Cardiac muscle cell (in vitro differentiated cells and primary cell): ENCODE measurements at regions not wholly inside any gene's neighbourhood (a gene's known extent, or its start where the extent isn't known, plus 50 kb on each side); places are given as distances from the start of the nearest gene placed in this dataset.

Experiments
- DNase-seq, 2 donors: peaks; one replicate each; pipeline versions ENCODE4 v3.0.0 to v3.0.0-alpha.2; 2010 to 2017; ENCODE audit warnings: low read depth in 1 of 2, low spot score in 1 of 2
- H3K27ac ChIP-seq: fragments of 200-600 bp; sonication (generic); 2 replicates; pipeline ENCODE4 v1.5.1; 2016
- H3K27me3 ChIP-seq: fragments of 200-600 bp; sonication (generic); 2 replicates; pipeline ENCODE4 v1.6.0; 2016; ENCODE audit warnings: control low read depth
- H3K36me3 ChIP-seq: fragments of 200-600 bp; sonication (generic); 2 replicates; pipeline ENCODE4 v1.5.1; 2016; ENCODE audit warnings: control low read depth
- H3K4me1 ChIP-seq: fragments of 200-600 bp; sonication (generic); 2 replicates; pipeline ENCODE4 v1.8.1; 2017; ENCODE audit warnings: low read depth, mild to moderate bottlenecking, mixed run types
- H3K4me3 ChIP-seq: fragments of 200-600 bp; sonication (generic); 2 replicates; pipeline ENCODE4 v1.5.1; 2016; ENCODE audit warnings: mild to moderate bottlenecking
- H3K9me3 ChIP-seq: fragments of 200-600 bp; sonication (generic); 2 replicates; pipeline ENCODE4 v1.5.1; 2017; ENCODE audit warnings: low read depth, mild to moderate bottlenecking, control low read depth
- CTCF ChIP-seq: IDR thresholded peaks from 2 replicates; pipeline ENCODE4 v1.5.1; 2012; ENCODE audit warnings: low read depth, mild to moderate bottlenecking, low read length

DNA sequence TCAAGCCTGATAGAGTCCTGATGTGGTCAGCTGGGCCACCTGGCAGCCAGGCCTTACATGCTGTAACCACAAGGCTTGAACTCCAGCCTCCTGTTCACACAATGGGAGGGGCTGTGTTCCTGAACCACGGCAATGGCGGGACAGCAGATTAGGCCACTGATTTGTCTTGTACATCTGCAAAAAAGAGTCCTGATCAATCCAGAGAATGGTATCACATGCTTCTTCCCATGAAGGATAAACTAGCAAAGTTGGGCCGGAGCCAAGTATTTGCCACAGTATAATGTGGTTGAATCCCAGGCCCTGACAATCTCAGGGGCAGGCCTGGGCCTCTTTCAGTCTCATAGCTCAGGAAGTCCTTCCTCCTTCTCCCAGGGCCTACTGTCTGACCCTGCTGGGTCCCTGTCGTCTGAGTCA lies 2182.5 kb upstream of the AGA start:
- DNase-seq, result peak in 1 of 2 donors; percentile 40
- H3K36me3 ChIP-seq, result no peaks in the 10 kb centered on the region
- H3K4me3 ChIP-seq, result no peak overlapping the region
- no peaks in the 10 kb centered on the region for H3K27me3 ChIP-seq
- H3K27ac ChIP-seq, result no peak overlapping the region
- TF ChIP-seq CTCF, result no peak
- H3K4me1 ChIP-seq, result no peaks in the 10 kb centered on the region
- no peaks in the 10 kb centered on the region for H3K9me3 ChIP-seq

- H3K27me3 ChIP-seq, result no peaks in the 10 kb centered on the region
- no peaks in the 10 kb centered on the region for H3K36me3 ChIP-seq
- TF ChIP-seq CTCF, result no peak
- no peaks in the 10 kb centered on the region for H3K4me1 ChIP-seq
- no peaks in the 10 kb centered on the region for H3K9me3 ChIP-seq
- no peak overlapping the region for H3K27ac ChIP-seq
- no peak overlapping the region for H3K4me3 ChIP-seq
- DNase-seq, result no peak
Observed at GRCh38 chr4:179625406-179625805, 2183.2 kb upstream of the AGA start.

GRCh38 chr4:179626687-179627086 lies 2184.4 kb upstream of the AGA start:
- no peak for TF ChIP-seq CTCF
- Histone ChIP-seq H3K27ac (no peak overlapping the region), H3K27me3 (no peaks in the 10 kb centered on the region), H3K9me3 (no peaks in the 10 kb centered on the region), H3K4me3 (no peak overlapping the region), H3K4me1 (no peaks in the 10 kb centered on the region), H3K36me3 (no peaks in the 10 kb centered on the region)
- peak in 1 of 2 donors; percentile 43 for DNase-seq

- Histone ChIP-seq H3K9me3 (no peaks in the 10 kb centered on the region), H3K27ac (no peak overlapping the region), H3K4me1 (no peaks in the 10 kb centered on the region), H3K27me3 (no peaks in the 10 kb centered on the region), H3K36me3 (no peaks in the 10 kb centered on the region), H3K4me3 (no peak overlapping the region)
- no peak for TF ChIP-seq CTCF
- DNase-seq, result no peak
Observed at GRCh38 chr4:179631321-179631720, 2189.1 kb upstream of the AGA start.

- DNase-seq, result no peak
- no peak for TF ChIP-seq CTCF
- Histone ChIP-seq H3K27ac (no peak overlapping the region), H3K4me3 (no peak overlapping the region), H3K36me3 (no peaks in the 10 kb centered on the region), H3K27me3 (no peaks in the 10 kb centered on the region), H3K4me1 (no peaks in the 10 kb centered on the region), H3K9me3 (no peaks in the 10 kb centered on the region)
Observed at GRCh38 chr4:179634862-179635261, 2192.6 kb upstream of the AGA start.

GRCh38 chr4:179662522-179662921 lies 2220.3 kb upstream of the AGA start:
- Histone ChIP-seq H3K27me3 (no peaks in the 10 kb centered on the region), H3K36me3 (no peaks in the 10 kb centered on the region), H3K4me3 (no peak overlapping the region), H3K9me3 (no peaks in the 10 kb centered on the region), H3K4me1 (no peaks in the 10 kb centered on the region), H3K27ac (no peak overlapping the region)
- TF ChIP-seq CTCF, result no peak
- DNase-seq, result no peak
